GM12873 (cell line): ENCODE measurements at regions not wholly inside any gene's neighbourhood (a gene's known extent, or its start where the extent isn't known, plus 50 kb on each side); places are given as distances from the start of the nearest gene placed in this dataset.

Experiments
- CTCF ChIP-seq: IDR thresholded peaks from 2 replicates; pipeline ENCODE4 v1.5.1; 2012; ENCODE audit warnings: low read depth, mild to moderate bottlenecking, moderate library complexity, low read length, control low read depth; ENCODE audit not compliant: insufficient read depth; ENCODE audit errors: missing control alignments

DNA sequence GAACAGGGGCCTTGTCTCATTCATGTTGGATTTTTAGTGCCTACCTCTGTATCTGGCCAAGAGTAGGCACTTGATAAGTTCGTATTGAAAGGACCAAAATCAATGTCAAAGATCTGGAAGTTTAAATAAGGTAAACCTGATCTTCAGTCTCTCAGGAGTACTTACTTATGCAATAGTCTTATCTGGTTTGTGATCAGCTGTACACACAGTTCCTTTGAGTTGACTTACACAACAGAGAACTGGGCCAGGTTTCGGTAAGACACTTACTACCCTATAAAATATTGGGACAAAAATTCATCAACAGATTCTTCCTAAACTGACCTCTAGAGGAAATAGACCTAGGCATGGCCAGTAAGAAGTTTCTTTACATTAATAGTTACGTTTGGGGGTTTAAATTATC is 113.6 kb upstream of the NXPH2 start:
- TF ChIP-seq CTCF, result no peak

GRCh38 chr2:138881126-138881525 is 100.9 kb upstream of the NXPH2 start:
- no peak for TF ChIP-seq CTCF

DNA sequence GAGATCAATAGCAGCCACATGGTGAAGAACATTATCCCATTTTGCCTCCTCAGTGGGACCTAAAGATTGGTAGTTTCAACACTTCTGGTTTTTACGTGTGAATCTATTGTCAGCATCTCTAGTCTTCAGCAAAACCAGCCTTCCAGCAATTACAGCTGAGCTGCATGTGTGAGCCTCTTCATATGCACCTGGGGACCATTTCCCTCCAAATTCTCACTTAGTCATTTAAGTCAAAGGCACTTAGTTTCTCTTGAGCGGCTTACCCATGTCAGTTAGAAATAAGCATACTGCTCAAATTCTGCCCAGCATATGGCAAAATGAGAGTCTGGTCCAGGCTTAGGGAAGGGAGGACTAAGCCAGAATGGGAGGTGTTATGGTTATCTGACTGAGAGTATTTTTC is 99.7 kb upstream of the NXPH2 start:
- TF ChIP-seq CTCF, result no peak

GRCh38 chr2:138877421-138877820 is 97.2 kb upstream of the NXPH2 start:
- TF ChIP-seq CTCF, result no peak

- no peak for TF ChIP-seq CTCF
Measured at GRCh38 chr2:138874251-138874650, 94.1 kb upstream of the NXPH2 start.

DNA sequence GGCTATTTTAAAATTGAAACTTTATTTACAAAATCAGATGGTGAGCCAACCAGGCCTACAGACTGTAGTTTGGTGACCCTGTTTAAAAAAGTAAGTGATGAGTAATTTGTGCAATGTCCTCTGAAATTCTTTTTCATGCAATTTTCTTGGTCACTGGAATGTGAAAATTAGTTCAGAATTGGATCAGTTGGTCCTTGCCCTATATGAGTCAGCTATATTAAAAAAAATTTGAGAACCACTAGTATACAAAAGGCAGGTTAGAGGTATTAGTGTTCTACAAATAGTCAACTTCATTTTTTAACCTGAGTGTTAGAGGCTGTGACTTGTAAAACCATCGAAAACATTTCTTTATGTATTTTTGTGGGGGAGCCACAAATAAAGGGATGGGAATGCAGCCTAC is 91.1 kb upstream of the NXPH2 start:
- TF ChIP-seq CTCF, result no peak

DNA sequence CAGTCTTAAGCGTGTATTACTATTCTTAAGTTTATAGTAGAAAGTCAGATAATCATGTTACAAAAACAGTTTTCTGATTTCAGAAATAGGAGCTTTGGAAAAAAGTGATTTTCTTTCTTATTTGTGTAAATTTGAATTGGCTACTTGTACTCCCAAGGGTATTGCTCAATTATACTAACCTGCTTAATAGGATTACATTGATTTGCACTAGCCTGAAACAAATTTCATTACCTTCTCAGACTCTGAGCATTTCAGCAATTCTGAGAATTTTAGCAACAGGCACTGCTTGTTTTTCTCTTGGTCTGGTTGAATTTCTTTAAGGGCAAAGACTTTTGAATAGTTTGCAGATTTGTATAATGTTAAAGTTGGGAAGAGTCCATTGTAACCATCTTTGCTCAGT is 87.2 kb upstream of the NXPH2 start:
- no peak for TF ChIP-seq CTCF

GRCh38 chr2:138866797-138867196 is 86.6 kb upstream of the NXPH2 start:
- no peak for TF ChIP-seq CTCF
